ENCODE measurements at regions not wholly inside any gene's neighbourhood (a gene's known extent, or its start where the extent isn't known, plus 50 kb on each side); places are given as distances from the start of the nearest gene placed in this dataset.

- TF ChIP-seq ZBTB21 (tag by site-specific recombination; IDR thresholded peaks at IDR 0.05) (no peak), CTCF (tag by site-specific recombination; IDR thresholded peaks at IDR 0.05) (no peak), ZNF776 (tag by site-specific recombination; IDR thresholded peaks at IDR 0.05; ENCODE audit: borderline replicate concordance) (no peak), ZNF274 (IDR thresholded peaks at IDR 0.05; ENCODE audit: low read length) (no peak), ZNF274 (tag by site-specific recombination; IDR thresholded peaks at IDR 0.05; ENCODE audit: borderline replicate concordance) (no peak)
These were observed 803.2 kb downstream of the SLC16A7 start for GRCh38 chr12:60399064-60399463.

Measured in HEK293 (cell line).